Endodermal cell (in vitro differentiated cells): ENCODE measurements at regions not wholly inside any gene's neighbourhood (a gene's known extent, or its start where the extent isn't known, plus 50 kb on each side); places are given as distances from the start of the nearest gene placed in this dataset.

Experiments
- DNase-seq: peaks from one replicate; pipeline ENCODE4 v3.0.0-alpha.2; 2017
- H3K27ac ChIP-seq: 2 replicates; pipeline ENCODE4 v1.5.1; 2013; ENCODE audit warnings: mild to moderate bottlenecking, low read depth, low read length, moderate library complexity
- H3K27me3 ChIP-seq: 2 replicates; pipeline ENCODE4 v1.6.1; 2013; ENCODE audit warnings: mild to moderate bottlenecking, low read length, moderate library complexity; ENCODE audit not compliant: insufficient read depth, control insufficient read depth, poor library complexity, severe bottlenecking
- H3K36me3 ChIP-seq: 2 replicates; pipeline ENCODE4 v1.7.0; 2013; ENCODE audit warnings: mild to moderate bottlenecking, low read length, moderate library complexity; ENCODE audit not compliant: control insufficient read depth, insufficient read depth
- H3K4me1 ChIP-seq: one replicate; pipeline ENCODE4 v1.7.0; 2013; ENCODE audit warnings: low read length; ENCODE audit not compliant: control insufficient read depth, insufficient read depth
- H3K4me3 ChIP-seq: 2 replicates; pipeline ENCODE4 v1.5.1; 2013; ENCODE audit warnings: mild to moderate bottlenecking, low read length, moderate library complexity
- H3K9ac ChIP-seq: 2 replicates; pipeline ENCODE4 v1.6.1; 2013; ENCODE audit warnings: mild to moderate bottlenecking, low read length, moderate library complexity; ENCODE audit not compliant: poor library complexity, severe bottlenecking; ENCODE audit errors: extremely low read depth
- H3K9me3 ChIP-seq: 2 replicates; pipeline ENCODE4 v1.6.1; 2013; ENCODE audit warnings: mild to moderate bottlenecking, low read length, moderate library complexity; ENCODE audit not compliant: control insufficient read depth
- H3K27ac Mint-ChIP-seq: 2 replicates; pipeline ENCODE4 v1.8.0; 2020; ENCODE audit warnings: mixed read lengths
- H3K27me3 Mint-ChIP-seq: 2 replicates; pipeline ENCODE4 v1.8.0; 2021; ENCODE audit warnings: mild to moderate bottlenecking, mixed read lengths; ENCODE audit not compliant: insufficient read depth
- H3K36me3 Mint-ChIP-seq: 2 replicates; pipeline ENCODE4 v1.8.0; 2020; ENCODE audit warnings: low read depth, mixed read lengths
- H3K4me1 Mint-ChIP-seq: 2 replicates; pipeline ENCODE4 v1.8.0; 2020; ENCODE audit warnings: mixed read lengths
- H3K4me3 Mint-ChIP-seq: 2 replicates; pipeline ENCODE4 v1.8.0; 2020; ENCODE audit warnings: mild to moderate bottlenecking, moderate library complexity, mixed read lengths
- H3K9me3 Mint-ChIP-seq: 2 replicates; pipeline ENCODE4 v1.8.0; 2020; ENCODE audit warnings: mild to moderate bottlenecking, mixed read lengths
- CTCF ChIP-seq: fragments of 200-600 bp; sonication (generic); conservative IDR thresholded peaks from 2 replicates; pipeline ENCODE4 v1.5.0; 2021; ENCODE audit warnings: antibody characterized with exemption, mild to moderate bottlenecking
- WGBS, 2 experiments: methylation state at CpG; one replicate each; pipeline versions ENCODE4 v1.1.5 to v1.1.7; 2013; ENCODE audit warnings: missing lambda C conversion rate in 2 of 2, mixed read lengths in 1 of 2; ENCODE audit not compliant: insufficient coverage in 1 of 2, insufficient read length in 1 of 2; 5-methylcytosine and 5-hydroxymethylcytosine counted together

- Histone ChIP-seq H3K9me3 (peaks cover 43% of the 10 kb centered on the region), H3K36me3 (no peaks in the 10 kb centered on the region), H3K27ac (no peak overlapping the region), H3K9ac (no peak overlapping the region), H3K4me3 (no peak overlapping the region), H3K27me3 (no peaks in the 10 kb centered on the region), H3K4me1 (no peaks in the 10 kb centered on the region)
- H3K4me1 Mint-ChIP-seq: no peaks in the 10 kb centered on the region
- H3K36me3 Mint-ChIP-seq: peaks cover 7% of the 10 kb centered on the region
- DNase-seq: no peak
- H3K27me3 Mint-ChIP-seq: no peaks in the 10 kb centered on the region
- H3K4me3 Mint-ChIP-seq: no peak overlapping the region
- peaks cover 55% of the 10 kb centered on the region for H3K9me3 Mint-ChIP-seq
- 92% methylated on average over 30 to 52 of the region's 52 CpGs for WGBS, 2 experiments
- TF ChIP-seq CTCF: no peak
- no peak overlapping the region for H3K27ac Mint-ChIP-seq
Observed at GRCh38 chr17:22409160-22409751, 716.9 kb downstream of the KCNJ18 start.

GRCh38 chr17:22410136-22410535, 717.8 kb downstream of the KCNJ18 start:
- H3K9me3 ChIP-seq: peaks cover 44% of the 10 kb centered on the region
- Mint-ChIP-seq H3K27ac (no peak overlapping the region), H3K9me3 (peaks cover 61% of the 10 kb centered on the region), H3K27me3 (no peaks in the 10 kb centered on the region), H3K4me1 (no peaks in the 10 kb centered on the region), H3K4me3 (no peak overlapping the region), H3K36me3 (peaks cover 7% of the 10 kb centered on the region)
- no peak overlapping the region for H3K4me3 ChIP-seq
- 76 to 78% methylated on average over 7 to 14 of the region's 14 CpGs for WGBS, 2 experiments
- no peak for TF ChIP-seq CTCF
- no peak overlapping the region for H3K27ac ChIP-seq
- no peak for DNase-seq
- no peaks in the 10 kb centered on the region for H3K36me3 ChIP-seq
- no peaks in the 10 kb centered on the region for H3K27me3 ChIP-seq
- no peaks in the 10 kb centered on the region for H3K4me1 ChIP-seq
- no peak overlapping the region for H3K9ac ChIP-seq

GRCh38 chr17:22411185-22411784, 719.0 kb downstream of the KCNJ18 start:
- TF ChIP-seq CTCF: no peak
- no peak overlapping the region for H3K9ac ChIP-seq
- no peaks in the 10 kb centered on the region for H3K4me1 ChIP-seq
- no peaks in the 10 kb centered on the region for H3K36me3 ChIP-seq
- Mint-ChIP-seq H3K9me3 (peaks cover 72% of the 10 kb centered on the region), H3K27me3 (no peaks in the 10 kb centered on the region), H3K36me3 (peaks cover 7% of the 10 kb centered on the region), H3K4me3 (no peak overlapping the region), H3K4me1 (no peaks in the 10 kb centered on the region), H3K27ac (no peak overlapping the region)
- peaks cover 44% of the 10 kb centered on the region for H3K9me3 ChIP-seq
- 87 to 89% methylated on average over 22 to 38 of the region's 38 CpGs for WGBS, 2 experiments
- no peak overlapping the region for H3K4me3 ChIP-seq
- DNase-seq: no peak
- no peak overlapping the region for H3K27ac ChIP-seq
- no peaks in the 10 kb centered on the region for H3K27me3 ChIP-seq
